ENCODE measurements at regions not wholly inside any gene's neighbourhood (a gene's known extent, or its start where the extent isn't known, plus 50 kb on each side); places are given as distances from the start of the nearest gene placed in this dataset.

GRCh38 chr5:153130296-153130695 is 360.2 kb upstream of the GRIA1 start:
- no peak for DNase-seq
- Histone ChIP-seq H3K9me3 (ENCODE audit: control insufficient read depth, low read length) (no peaks in the 10 kb centered on the region), H3K4me1 (ENCODE audit: control insufficient read depth, insufficient read depth, low read length) (no peaks in the 10 kb centered on the region), H3K4me3 (ENCODE audit: low read length) (no peak overlapping the region), H3K27ac (ENCODE audit: low read length) (no peak overlapping the region), H3K27me3 (ENCODE audit: control insufficient read depth, insufficient read depth) (no peaks in the 10 kb centered on the region)
- intact Hi-C loops (cut with DNase I): no loop called here
- WGBS: 84% methylated on average over 1 of the region's 1 CpG
- no peak for ATAC-seq

GRCh38 chr5:153135411-153135810 is 355.1 kb upstream of the GRIA1 start:
- ATAC-seq (no peak), DNase-seq (no peak)
- H3K27ac ChIP-seq (ENCODE audit: low read length): no peak overlapping the region
- no peaks in the 10 kb centered on the region for H3K4me1 ChIP-seq (ENCODE audit: control insufficient read depth, insufficient read depth, low read length)
- intact Hi-C loops (cut with DNase I): no loop called here
- no peak overlapping the region for H3K4me3 ChIP-seq (ENCODE audit: low read length)
- H3K9me3 ChIP-seq (ENCODE audit: control insufficient read depth, low read length): no peaks in the 10 kb centered on the region
- H3K27me3 ChIP-seq (ENCODE audit: control insufficient read depth, insufficient read depth): no peaks in the 10 kb centered on the region
- WGBS: 35% methylated on average over 4 of the region's 4 CpGs

- 57% methylated on average over 6 of the region's 6 CpGs for whole genome bisulfite sequencing
- DNase-seq (no peak), ATAC-seq (no peak)
- Histone ChIP-seq H3K9me3 (ENCODE audit: control insufficient read depth, low read length) (no peaks in the 10 kb centered on the region), H3K27ac (ENCODE audit: low read length) (no peak overlapping the region), H3K27me3 (ENCODE audit: control insufficient read depth, insufficient read depth) (no peaks in the 10 kb centered on the region), H3K4me3 (ENCODE audit: low read length) (no peak overlapping the region), H3K4me1 (ENCODE audit: control insufficient read depth, insufficient read depth, low read length) (no peaks in the 10 kb centered on the region)
- intact Hi-C loops (cut with DNase I): no loop called here
Observed at GRCh38 chr5:153136910-153137614, 353.4 kb upstream of the GRIA1 start.

GRCh38 chr5:153147891-153148623 is 342.4 kb upstream of the GRIA1 start:
- DNase-seq (peak in 1 of 3 donors; percentile 30), ATAC-seq (peak; percentile 45 to 54)
- Histone ChIP-seq H3K4me3 (ENCODE audit: low read length) (no peak overlapping the region), H3K4me1 (ENCODE audit: control insufficient read depth, insufficient read depth, low read length) (no peaks in the 10 kb centered on the region), H3K27me3 (ENCODE audit: control insufficient read depth, insufficient read depth) (no peaks in the 10 kb centered on the region), H3K27ac (ENCODE audit: low read length) (no peak overlapping the region), H3K9me3 (ENCODE audit: control insufficient read depth, low read length) (no peaks in the 10 kb centered on the region)
- intact Hi-C loops (cut with DNase I): loop anchor here in 3 of 4 donors (5.0 kb wide), 1 partner anchor 586 kb away; no protein-coding TSS in a partner anchor
- 27% methylated on average over 7 of the region's 7 CpGs for WGBS

- WGBS: 20% methylated on average over 4 of the region's 4 CpGs
- Histone ChIP-seq H3K4me1 (ENCODE audit: control insufficient read depth, insufficient read depth, low read length) (no peaks in the 10 kb centered on the region), H3K4me3 (ENCODE audit: low read length) (no peak overlapping the region), H3K27ac (ENCODE audit: low read length) (no peak overlapping the region), H3K27me3 (ENCODE audit: control insufficient read depth, insufficient read depth) (no peaks in the 10 kb centered on the region), H3K9me3 (ENCODE audit: control insufficient read depth, low read length) (no peaks in the 10 kb centered on the region)
- intact Hi-C loops (cut with DNase I): loop anchor here in 3 of 4 donors (5.0 kb wide), 1 partner anchor 586 kb away; no protein-coding TSS in a partner anchor
- DNase-seq: no peak
- no peak for ATAC-seq
Observed at GRCh38 chr5:153148624-153148976, 341.9 kb upstream of the GRIA1 start.

GRCh38 chr5:153151558-153151957 is 338.9 kb upstream of the GRIA1 start:
- Histone ChIP-seq H3K27ac (ENCODE audit: low read length) (no peak overlapping the region), H3K27me3 (ENCODE audit: control insufficient read depth, insufficient read depth) (no peaks in the 10 kb centered on the region), H3K9me3 (ENCODE audit: control insufficient read depth, low read length) (no peaks in the 10 kb centered on the region), H3K4me3 (ENCODE audit: low read length) (no peak overlapping the region), H3K4me1 (ENCODE audit: control insufficient read depth, insufficient read depth, low read length) (no peaks in the 10 kb centered on the region)
- intact Hi-C loops (cut with DNase I): no loop called here
- DNase-seq (no peak), ATAC-seq (no peak)

GRCh38 chr5:153153086-153153485 is 337.4 kb upstream of the GRIA1 start:
- WGBS: 90% methylated on average over 1 of the region's 1 CpG
- intact Hi-C loops (cut with DNase I): no loop called here
- H3K4me1 ChIP-seq (ENCODE audit: control insufficient read depth, insufficient read depth, low read length): no peaks in the 10 kb centered on the region
- no peaks in the 10 kb centered on the region for H3K9me3 ChIP-seq (ENCODE audit: control insufficient read depth, low read length)
- no peak overlapping the region for H3K4me3 ChIP-seq (ENCODE audit: low read length)
- DNase-seq: no peak
- ATAC-seq: no peak
- no peak overlapping the region for H3K27ac ChIP-seq (ENCODE audit: low read length)
- H3K27me3 ChIP-seq (ENCODE audit: control insufficient read depth, insufficient read depth): no peaks in the 10 kb centered on the region

GRCh38 chr5:153157156-153157555 is 333.3 kb upstream of the GRIA1 start:
- ATAC-seq: no peak
- no peak overlapping the region for H3K4me3 ChIP-seq (ENCODE audit: low read length)
- intact Hi-C loops (cut with DNase I): no loop called here
- no peak for DNase-seq
- 24% methylated on average over 1 of the region's 1 CpG for WGBS
- no peaks in the 10 kb centered on the region for H3K9me3 ChIP-seq (ENCODE audit: control insufficient read depth, low read length)
- no peaks in the 10 kb centered on the region for H3K4me1 ChIP-seq (ENCODE audit: control insufficient read depth, insufficient read depth, low read length)
- no peaks in the 10 kb centered on the region for H3K27me3 ChIP-seq (ENCODE audit: control insufficient read depth, insufficient read depth)
- no peak overlapping the region for H3K27ac ChIP-seq (ENCODE audit: low read length)

- no peak for ATAC-seq
- Histone ChIP-seq H3K9me3 (ENCODE audit: control insufficient read depth, low read length) (no peaks in the 10 kb centered on the region), H3K4me1 (ENCODE audit: control insufficient read depth, insufficient read depth, low read length) (no peaks in the 10 kb centered on the region), H3K27ac (ENCODE audit: low read length) (no peak overlapping the region), H3K27me3 (ENCODE audit: control insufficient read depth, insufficient read depth) (no peaks in the 10 kb centered on the region), H3K4me3 (ENCODE audit: low read length) (no peak overlapping the region)
- WGBS: 29% methylated on average over 1 of the region's 1 CpG
- DNase-seq: no peak
- intact Hi-C loops (cut with DNase I): no loop called here
Observed at GRCh38 chr5:153158608-153159007, 331.9 kb upstream of the GRIA1 start.

- H3K9me3 ChIP-seq (ENCODE audit: control insufficient read depth, low read length): no peaks in the 10 kb centered on the region
- no peaks in the 10 kb centered on the region for H3K4me1 ChIP-seq (ENCODE audit: control insufficient read depth, insufficient read depth, low read length)
- intact Hi-C loops (cut with DNase I): no loop called here
- WGBS: 43% methylated on average over 3 of the region's 3 CpGs
- H3K4me3 ChIP-seq (ENCODE audit: low read length): no peak overlapping the region
- ATAC-seq (no peak), DNase-seq (no peak)
- no peak overlapping the region for H3K27ac ChIP-seq (ENCODE audit: low read length)
- H3K27me3 ChIP-seq (ENCODE audit: control insufficient read depth, insufficient read depth): no peaks in the 10 kb centered on the region
Observed at GRCh38 chr5:153159616-153160015, 330.9 kb upstream of the GRIA1 start.

GRCh38 chr5:153168241-153168640 is 322.2 kb upstream of the GRIA1 start:
- intact Hi-C loops (cut with DNase I): no loop called here
- no peak overlapping the region for H3K27ac ChIP-seq (ENCODE audit: low read length)
- H3K9me3 ChIP-seq (ENCODE audit: control insufficient read depth, low read length): no peaks in the 10 kb centered on the region
- H3K4me1 ChIP-seq (ENCODE audit: control insufficient read depth, insufficient read depth, low read length): no peaks in the 10 kb centered on the region
- no peak overlapping the region for H3K4me3 ChIP-seq (ENCODE audit: low read length)
- WGBS: 81% methylated on average over 1 of the region's 1 CpG
- ATAC-seq (no peak), DNase-seq (no peak)
- no peaks in the 10 kb centered on the region for H3K27me3 ChIP-seq (ENCODE audit: control insufficient read depth, insufficient read depth)

Measured in right cardiac atrium (tissue), 5 donors.